Liver (tissue), 3 donors: ENCODE measurements at regions not wholly inside any gene's neighbourhood (a gene's known extent, or its start where the extent isn't known, plus 50 kb on each side); places are given as distances from the start of the nearest gene placed in this dataset.

Experiments used
- EGR1 ChIP-seq, 2 donors: IDR thresholded peaks; 2 replicates each; pipeline ENCODE4 v1.6.1; 2016 to 2018; ENCODE audit warnings: antibody characterized with exemption in 2 of 2, low read depth in 2 of 2
- FOXA1 ChIP-seq: IDR thresholded peaks from 2 replicates; pipeline ENCODE4 v1.6.1; 2016; ENCODE audit warnings: antibody characterized with exemption
- GABPA ChIP-seq, 2 donors: IDR thresholded peaks in 1 of 2; conservative IDR thresholded peaks in 1 of 2; 2 replicates each; pipeline ENCODE4 v1.6.1; 2016; ENCODE audit warnings: antibody characterized with exemption in 2 of 2, mild to moderate bottlenecking in 1 of 2, moderate library complexity in 1 of 2
- HNF4A ChIP-seq, 2 donors: conservative IDR thresholded peaks; 2 replicates each; pipeline ENCODE4 v1.6.1; 2016; ENCODE audit warnings: antibody characterized with exemption in 2 of 2, mild to moderate bottlenecking in 2 of 2
- JUND ChIP-seq, 2 donors: IDR thresholded peaks; 2 replicates each; pipeline ENCODE4 v1.6.1; 2016; ENCODE audit warnings: antibody characterized with exemption in 2 of 2
- RAD21 ChIP-seq, 2 donors: IDR thresholded peaks; 2 replicates each; pipeline ENCODE4 v1.6.1; 2016; ENCODE audit warnings: antibody characterized with exemption in 2 of 2, mild to moderate bottlenecking in 2 of 2
- SP1 ChIP-seq: IDR thresholded peaks from 2 replicates; pipeline ENCODE4 v1.6.1; 2018; ENCODE audit warnings: antibody characterized with exemption, mild to moderate bottlenecking
- TAF1 ChIP-seq: conservative IDR thresholded peaks from 2 replicates; pipeline ENCODE4 v1.6.1; 2016; ENCODE audit warnings: antibody characterized with exemption, mild to moderate bottlenecking
- YY1 ChIP-seq: IDR thresholded peaks from 2 replicates; pipeline ENCODE4 v1.6.1; 2016; ENCODE audit warnings: antibody characterized with exemption, mild to moderate bottlenecking
- TF ChIP-seq, protein P1 (sequence below): fragments of 150-350 bp; IDR thresholded peaks from 2 replicates; pipeline ENCODE4 v1.5.1; 2017; ENCODE audit warnings: improper control_type of control experiment, low read depth, low read length; ENCODE audit not compliant: missing input control
- TF ChIP-seq, protein P2 (sequence below): IDR thresholded peaks from 2 replicates; pipeline ENCODE4 v1.6.1; 2016; ENCODE audit warnings: antibody characterized with exemption
- TF ChIP-seq, protein P3 (sequence below): IDR thresholded peaks from 2 replicates; pipeline ENCODE4 v1.6.1; 2016; ENCODE audit warnings: antibody characterized with exemption
- TF ChIP-seq, protein P4 (sequence below): IDR thresholded peaks from 2 replicates; pipeline ENCODE4 v1.6.1; 2016; ENCODE audit warnings: antibody characterized with exemption
- donor health status: healthy.
- donor health status: healthy.

DNA sequence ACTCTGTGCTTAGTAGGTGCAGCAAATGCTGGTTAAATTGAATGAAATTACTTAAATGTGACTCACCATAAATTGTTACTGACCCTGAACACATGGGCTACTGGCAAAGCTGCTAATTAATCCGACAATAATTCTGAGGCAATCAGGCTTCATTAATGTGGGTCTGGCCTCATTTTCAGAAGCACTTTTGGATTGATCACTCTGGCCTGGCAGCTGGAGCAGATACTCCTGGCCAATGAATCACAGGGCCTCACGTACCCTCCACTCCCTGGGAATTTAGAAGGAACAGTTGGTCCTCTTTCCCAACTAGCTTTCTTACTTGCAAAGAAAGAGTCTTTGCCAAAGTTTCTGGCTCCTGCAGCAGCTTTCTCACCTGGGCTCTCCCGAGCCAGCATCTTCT lies 162.0 kb upstream of the ZKSCAN2 start:
- TF ChIP-seq YY1 (no peak), RAD21 (IDR thresholded peaks at IDR 0.05) (no peak), EGR1 (IDR thresholded peaks at IDR 0.05; ENCODE audit: low read depth in 2 of 2) (no peak), GABPA (IDR thresholded peaks at IDR 0.05 in 1 of 2, conservative IDR thresholded peaks at IDR 0.05 in 1 of 2) (no peak), SP1 (no peak), TAF1 (no peak), JUND (IDR thresholded peaks at IDR 0.05) (no peak), FOXA1 (no peak), HNF4A (conservative IDR thresholded peaks at IDR 0.05) (no peak)
- TF ChIP-seq, protein P1, sequence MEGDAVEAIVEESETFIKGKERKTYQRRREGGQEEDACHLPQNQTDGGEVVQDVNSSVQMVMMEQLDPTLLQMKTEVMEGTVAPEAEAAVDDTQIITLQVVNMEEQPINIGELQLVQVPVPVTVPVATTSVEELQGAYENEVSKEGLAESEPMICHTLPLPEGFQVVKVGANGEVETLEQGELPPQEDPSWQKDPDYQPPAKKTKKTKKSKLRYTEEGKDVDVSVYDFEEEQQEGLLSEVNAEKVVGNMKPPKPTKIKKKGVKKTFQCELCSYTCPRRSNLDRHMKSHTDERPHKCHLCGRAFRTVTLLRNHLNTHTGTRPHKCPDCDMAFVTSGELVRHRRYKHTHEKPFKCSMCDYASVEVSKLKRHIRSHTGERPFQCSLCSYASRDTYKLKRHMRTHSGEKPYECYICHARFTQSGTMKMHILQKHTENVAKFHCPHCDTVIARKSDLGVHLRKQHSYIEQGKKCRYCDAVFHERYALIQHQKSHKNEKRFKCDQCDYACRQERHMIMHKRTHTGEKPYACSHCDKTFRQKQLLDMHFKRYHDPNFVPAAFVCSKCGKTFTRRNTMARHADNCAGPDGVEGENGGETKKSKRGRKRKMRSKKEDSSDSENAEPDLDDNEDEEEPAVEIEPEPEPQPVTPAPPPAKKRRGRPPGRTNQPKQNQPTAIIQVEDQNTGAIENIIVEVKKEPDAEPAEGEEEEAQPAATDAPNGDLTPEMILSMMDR = no peak
- TF ChIP-seq, protein P2, sequence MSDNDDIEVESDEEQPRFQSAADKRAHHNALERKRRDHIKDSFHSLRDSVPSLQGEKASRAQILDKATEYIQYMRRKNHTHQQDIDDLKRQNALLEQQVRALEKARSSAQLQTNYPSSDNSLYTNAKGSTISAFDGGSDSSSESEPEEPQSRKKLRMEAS = no peak
- TF ChIP-seq, protein P3, sequence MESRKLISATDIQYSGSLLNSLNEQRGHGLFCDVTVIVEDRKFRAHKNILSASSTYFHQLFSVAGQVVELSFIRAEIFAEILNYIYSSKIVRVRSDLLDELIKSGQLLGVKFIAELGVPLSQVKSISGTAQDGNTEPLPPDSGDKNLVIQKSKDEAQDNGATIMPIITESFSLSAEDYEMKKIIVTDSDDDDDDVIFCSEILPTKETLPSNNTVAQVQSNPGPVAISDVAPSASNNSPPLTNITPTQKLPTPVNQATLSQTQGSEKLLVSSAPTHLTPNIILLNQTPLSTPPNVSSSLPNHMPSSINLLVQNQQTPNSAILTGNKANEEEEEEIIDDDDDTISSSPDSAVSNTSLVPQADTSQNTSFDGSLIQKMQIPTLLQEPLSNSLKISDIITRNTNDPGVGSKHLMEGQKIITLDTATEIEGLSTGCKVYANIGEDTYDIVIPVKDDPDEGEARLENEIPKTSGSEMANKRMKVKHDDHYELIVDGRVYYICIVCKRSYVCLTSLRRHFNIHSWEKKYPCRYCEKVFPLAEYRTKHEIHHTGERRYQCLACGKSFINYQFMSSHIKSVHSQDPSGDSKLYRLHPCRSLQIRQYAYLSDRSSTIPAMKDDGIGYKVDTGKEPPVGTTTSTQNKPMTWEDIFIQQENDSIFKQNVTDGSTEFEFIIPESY = no peak
- TF ChIP-seq, protein P4, sequence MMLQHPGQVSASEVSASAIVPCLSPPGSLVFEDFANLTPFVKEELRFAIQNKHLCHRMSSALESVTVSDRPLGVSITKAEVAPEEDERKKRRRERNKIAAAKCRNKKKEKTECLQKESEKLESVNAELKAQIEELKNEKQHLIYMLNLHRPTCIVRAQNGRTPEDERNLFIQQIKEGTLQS = no peak
